Suppressor macrophage treated with lipopolysaccharide for 1 hour (primary cell): ENCODE measurements at regions not wholly inside any gene's neighbourhood (a gene's known extent, or its start where the extent isn't known, plus 50 kb on each side); places are given as distances from the start of the nearest gene placed in this dataset.

Source experiments
- DNase-seq, 3 donors: peaks; one replicate each; pipeline ENCODE4 v3.0.0-alpha.2; 2020 to 2022

DNA sequence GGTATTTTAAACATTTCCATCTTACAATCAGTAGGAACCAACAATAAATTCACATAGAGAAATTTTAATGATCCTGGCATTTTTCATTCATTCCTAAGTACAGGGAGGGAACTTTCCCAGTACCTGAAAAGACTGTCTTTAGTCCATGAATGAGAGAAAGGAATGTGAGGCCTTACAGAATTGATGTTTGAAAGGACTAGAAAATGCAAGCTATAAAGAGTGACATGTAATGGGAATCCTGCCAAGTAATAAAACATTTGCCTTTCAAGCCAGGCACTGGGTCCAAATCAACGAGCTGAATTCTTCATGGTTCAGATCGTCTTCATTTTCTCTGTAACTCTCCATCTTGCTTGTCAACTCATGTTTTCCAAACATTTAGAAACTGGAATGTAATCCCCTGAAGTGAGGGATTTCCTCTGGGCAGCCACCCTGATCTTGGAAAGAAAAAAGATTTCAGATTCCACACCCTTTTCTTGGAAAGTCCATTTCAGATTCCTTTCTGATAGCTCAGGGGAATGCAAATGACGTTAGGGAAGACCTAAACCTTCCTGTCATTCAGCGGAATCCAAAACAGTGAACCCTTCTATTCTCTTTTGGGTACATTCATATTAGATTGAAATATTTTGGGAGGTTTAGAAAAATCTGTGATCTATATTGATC, 315.8 kb downstream of the SH3GL2 start:
- DNase-seq = no peak

DNA sequence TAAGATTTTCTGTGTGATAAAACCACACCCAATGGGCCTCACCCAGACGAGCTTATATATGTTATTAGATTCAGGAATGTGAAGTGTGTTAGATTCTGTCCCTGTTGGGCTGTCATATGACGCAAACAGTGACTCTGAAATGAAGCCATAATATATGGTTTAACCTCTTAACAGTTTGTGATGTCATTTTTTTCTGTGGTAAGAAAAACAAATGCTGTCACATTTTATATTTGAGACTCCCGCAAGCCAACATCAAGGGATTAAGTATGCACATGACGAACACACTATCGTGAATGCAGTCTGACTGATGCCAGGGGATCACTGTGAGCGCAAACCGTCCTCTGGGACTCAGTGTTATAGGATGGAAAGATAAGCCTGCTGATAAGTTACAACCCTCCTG, 321.7 kb downstream of the SH3GL2 start:
- DNase-seq = no peak

DNA sequence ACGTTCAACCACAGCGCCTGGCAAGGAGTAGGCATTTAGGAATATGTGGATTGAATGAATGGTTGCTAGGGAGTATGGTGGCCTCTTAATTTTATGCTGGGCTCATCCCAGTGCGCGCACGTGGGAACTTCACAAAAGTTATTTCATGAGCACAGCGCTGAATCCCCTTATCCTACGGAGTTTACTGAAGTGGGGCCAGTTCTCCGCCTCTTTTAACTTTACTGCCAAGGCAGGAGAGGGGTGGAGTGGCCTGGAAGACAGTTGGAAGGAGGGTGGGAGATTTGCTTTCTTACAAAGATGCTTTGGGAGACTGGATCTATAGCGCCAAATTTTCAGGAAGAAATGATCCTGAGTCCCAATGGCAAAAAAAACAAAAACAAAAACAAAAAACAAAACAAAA, 326.5 kb downstream of the SH3GL2 start:
- no peak for DNase-seq

DNA sequence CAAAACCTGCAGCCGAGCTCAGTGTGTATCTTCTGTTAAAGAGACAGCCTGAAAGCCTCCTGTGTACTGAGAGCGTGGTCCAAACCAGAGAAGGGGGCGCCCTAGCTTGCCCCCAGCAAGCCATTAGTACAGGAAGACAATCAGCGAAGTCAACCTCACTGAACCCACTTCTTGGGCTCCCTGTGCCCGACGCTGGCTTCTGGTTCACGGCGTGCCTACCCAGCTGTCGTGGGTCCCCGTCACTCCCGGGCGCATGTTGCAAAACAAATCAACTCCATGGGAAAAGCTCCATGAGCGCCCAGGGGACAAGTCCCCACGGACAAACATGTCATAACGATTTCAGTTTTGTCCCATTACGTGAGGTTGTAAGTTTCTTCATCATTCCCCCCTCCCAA, 326.9 kb downstream of the SH3GL2 start:
- no peak for DNase-seq

DNA sequence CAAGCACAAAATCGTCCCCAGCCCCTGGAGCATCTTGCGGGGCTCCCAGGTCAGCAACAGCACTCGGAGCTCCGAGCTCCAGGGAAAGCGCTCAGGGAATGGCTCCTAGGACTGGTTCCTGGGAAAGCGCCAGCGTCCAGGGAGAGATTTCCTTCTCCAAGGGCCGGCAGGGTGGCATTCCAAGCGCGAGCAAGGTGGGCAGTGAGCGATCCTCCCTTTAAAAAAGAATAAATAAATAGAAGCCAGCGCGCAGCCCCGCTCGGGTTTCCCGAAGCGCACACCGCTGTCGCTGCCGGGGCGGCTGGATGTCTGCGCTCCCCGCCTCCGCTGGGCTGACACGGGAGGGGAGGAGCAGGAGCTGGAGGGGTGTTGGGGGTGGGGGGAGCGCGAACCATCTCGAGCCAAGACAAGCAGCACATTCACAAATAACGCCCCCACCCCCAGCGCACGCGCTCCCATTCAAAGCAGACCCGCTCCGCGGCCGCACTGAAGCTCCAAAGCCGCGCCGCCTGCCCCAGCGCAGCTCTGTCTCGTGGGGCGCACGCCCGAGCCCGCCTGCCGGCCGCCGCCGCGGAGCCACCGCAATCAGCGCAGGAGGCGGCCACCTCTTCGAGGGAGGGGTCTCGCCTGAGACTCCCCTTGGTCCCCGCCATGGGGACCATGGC, 327.4 kb downstream of the SH3GL2 start:
- no peak for DNase-seq

DNA sequence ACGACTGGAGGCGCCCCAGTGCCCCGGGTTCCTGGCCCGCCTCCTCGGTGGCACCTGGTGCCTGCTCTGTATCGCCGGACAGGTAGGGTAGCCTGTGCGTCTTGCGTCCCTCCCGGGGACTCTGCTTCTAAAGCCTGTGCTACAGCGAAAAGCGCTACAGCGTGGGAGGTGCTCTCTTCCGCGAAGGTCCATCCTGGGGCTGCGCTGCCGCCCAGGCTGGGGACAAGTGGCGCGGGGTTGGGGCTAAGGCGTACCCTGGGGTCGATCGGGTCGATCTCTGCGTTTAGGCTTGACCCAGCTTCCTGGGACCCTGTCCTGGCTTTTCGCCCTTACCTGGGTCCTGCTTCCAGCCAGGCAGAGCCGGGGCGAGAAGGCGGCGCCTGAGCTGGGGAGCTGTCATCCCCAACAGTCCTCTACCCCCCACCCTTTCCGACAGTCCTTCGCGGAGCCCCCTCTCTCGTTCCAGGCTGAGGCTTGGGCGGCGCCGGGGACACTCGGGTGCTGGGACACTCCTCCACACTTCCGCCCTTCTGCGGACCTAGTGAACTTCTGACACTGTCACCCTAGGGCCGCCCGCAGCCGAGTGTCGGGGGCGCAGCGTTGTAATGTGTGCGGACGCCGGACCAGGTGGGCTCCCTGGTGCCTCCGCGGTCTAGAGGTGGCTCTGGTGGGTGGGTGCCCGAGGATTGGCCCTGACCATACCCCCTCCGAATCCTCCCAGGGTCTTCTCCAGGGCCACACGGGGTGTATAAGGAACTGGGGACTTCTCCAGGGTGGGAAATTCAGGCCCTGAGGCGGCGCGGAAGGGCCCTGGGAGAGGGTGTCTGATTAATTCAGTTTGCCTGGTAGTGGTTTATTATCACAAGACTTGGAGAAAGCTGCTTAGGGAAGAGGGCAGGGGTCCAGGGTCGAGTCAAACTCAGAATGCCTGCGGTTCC, 328.2 kb downstream of the SH3GL2 start:
- no peak for DNase-seq

DNA sequence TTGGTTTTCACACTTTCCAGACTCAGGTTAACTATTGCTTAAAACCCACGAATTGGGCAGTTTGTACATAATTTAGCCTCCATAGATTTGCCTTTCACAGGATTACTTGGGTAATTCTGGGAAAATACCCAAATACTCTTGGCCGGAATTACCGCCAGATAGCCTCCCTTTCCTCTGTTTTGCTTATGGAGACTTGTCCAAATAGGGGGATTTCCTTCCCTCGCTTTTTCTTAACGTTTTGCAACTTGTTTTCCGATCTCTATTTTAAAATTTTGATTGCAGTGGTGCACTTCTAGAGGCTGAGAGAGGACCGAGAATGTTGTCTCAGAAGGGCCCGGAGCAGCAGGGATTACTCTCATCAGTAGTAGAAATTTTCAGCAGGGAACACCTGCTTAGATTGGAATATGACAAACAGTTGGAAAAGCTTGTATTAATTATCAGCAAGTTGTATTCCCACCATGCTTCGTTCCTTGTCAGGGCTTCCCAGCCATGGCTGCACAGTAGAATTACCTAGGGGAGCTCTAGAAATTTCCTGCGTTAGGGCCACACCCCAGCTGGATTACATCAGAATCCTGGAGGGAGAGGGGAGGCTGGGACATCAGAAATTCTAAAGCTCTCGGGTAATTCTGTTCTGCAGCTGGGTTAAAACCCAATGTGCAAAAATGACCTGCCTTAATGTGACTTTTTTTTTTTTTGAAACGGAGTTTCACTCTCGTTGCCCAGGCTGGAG, 329.1 kb downstream of the SH3GL2 start:
- DNase-seq = no peak

DNA sequence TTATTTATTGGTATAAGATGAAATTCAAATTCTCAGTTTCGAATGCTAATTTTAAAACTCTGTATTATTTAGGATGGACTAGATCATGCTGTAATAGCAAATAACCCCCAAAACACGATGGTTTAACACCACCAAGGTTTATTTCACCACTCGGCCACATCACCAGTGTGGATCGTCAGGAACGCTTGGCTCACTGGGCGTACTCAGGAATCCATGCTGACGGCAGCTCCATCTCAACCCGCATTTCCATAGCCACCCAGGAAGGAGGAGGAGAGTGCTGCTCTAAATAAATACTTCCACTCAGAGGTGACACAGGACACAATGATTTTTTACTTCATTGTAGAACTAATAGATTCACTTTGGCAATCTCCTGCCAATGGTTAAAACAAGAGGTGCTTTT, 347.4 kb downstream of the SH3GL2 start:
- no peak for DNase-seq

DNA sequence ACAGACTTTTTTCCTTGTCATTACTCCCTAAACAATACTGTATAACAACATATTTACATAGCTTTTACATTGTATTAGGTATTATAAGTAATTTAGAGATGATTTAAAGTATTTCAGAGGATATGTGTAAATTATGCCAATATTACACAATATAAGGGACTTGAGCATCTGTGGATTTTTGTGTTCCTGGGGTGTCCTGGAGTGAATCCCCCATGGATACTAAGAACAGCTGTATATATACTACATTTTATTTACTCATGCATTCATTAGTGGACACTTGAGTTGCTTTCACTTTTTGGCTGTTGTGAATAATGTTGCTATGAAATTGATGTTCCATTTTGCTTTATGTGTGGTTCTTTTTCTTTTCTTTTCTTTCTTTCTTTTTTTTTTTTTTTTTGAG, 348.8 kb downstream of the SH3GL2 start:
- DNase-seq = no peak

DNA sequence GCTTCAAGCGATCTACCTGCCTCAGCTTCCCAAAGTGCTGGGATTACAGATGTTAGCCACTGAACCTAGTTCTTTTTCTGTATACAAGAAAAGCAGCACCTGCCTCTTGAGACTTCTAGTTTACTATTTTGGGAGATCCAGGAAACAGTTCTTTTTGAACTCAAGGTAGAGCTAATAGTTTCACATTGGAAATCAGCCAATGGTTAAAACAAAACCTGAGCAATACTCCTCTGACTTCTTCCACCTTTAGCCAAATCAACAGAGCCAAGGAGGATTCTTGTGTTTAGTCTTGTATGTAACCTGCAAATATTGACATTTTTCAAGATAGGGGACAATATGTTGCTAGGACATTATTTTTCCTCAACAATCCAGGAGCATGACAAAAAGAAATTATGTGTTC, 349.4 kb downstream of the SH3GL2 start:
- DNase-seq = no peak

DNA sequence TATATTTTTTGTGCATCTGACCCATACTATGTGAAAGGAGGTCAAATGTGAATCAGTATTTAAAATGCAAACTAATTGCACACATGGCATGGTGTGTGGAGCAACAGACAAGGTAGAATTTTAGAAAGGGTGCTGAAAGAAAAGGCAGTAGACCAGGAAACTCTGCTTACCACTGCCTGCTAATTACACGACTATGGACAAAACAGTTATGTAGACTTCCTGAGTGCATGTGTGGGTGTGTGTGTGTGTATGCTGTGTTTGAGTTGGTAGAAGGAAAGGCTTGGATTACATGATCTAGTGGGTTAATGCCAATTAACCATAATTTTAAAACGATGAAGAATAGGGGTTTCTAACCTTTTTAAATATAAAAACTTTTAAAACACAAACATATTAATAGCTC, 349.9 kb downstream of the SH3GL2 start:
- no peak for DNase-seq

DNA sequence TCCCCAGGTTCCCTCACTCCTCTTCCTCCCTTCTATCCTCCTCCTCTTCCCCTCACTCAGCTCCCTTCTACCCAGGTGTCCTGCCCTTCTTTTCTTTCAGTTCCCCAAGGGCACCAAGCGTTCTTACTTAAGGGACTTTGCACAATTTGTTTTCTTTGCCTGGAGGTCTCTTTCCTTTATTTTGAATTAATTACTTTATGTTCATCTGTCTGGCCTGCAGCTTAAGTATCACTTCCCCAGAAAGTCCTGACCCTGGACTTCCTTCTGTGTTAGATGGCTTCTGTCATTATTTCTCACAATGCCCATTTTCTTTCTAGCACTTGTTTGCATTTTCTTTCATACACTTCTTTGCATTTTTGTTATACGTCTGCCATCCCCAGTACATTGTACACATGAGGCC, 350.6 kb downstream of the SH3GL2 start:
- no peak for DNase-seq

DNA sequence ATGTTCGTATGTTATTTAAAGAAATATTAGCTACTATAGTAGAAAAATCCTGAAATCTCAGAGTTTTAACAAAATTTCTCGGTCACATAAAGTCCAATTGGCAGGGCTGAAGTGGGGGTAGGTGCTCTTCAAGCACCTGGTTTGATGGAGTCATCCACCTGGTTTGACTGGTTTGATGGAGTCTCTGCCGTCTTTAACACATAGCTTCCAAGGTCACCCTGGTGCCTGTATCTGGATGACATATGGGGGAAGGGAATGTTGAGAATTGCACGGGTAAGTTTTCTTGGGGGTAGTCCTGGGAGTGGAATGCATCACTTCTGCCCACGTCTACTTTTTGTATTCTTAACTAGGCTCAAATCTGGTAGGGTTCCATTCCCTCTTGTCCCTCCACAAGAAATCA, 351.2 kb downstream of the SH3GL2 start:
- no peak for DNase-seq

DNA sequence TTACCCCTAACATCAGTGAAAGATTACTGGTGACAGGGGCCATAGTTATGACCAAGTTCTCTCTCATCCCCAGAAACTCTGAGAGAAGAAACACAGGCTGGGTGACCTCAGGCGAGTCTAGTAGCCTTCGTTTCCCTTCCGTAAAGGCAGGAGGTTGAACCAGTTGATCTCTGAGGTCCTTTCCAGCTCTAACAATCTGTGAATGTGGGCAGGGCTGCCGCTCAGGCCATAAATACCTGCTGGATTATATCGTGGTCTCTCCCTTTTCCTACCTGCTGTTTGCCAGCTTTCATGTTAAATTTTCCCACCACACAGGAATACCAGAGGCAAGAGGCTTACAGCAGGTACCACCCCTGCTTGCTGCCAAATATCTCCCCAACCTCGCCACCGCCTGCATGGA, 357.5 kb downstream of the SH3GL2 start:
- no peak for DNase-seq

DNA sequence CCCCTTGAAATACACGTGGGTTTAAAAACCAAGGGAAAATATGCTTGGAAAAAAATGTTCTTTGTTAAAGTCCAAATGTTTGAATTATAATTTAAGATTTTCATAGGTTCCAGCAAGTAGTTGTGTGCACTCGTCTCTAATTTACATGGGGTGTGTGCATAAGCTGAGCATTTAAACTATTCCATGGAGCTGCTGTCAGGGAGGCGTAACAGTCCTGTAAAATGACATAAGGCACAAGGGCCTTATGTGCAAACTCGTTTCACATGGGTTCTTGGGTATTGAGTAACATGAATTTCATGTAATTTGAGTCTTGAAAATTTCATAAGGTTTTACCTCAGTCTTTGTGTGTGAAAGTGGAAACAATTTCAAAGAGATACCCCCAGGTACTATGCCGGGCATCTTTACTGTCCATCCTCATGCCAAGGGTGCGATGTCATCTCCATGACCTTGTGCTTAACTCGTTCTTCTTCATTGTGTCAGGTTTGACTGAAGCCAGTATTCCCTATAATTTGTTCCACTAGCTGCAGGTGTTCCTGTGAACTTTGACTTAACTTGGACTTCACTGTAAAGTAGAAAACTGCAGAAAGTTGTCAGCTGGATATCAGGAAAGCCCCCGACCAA, 359.3 kb downstream of the SH3GL2 start:
- DNase-seq = no peak

DNA sequence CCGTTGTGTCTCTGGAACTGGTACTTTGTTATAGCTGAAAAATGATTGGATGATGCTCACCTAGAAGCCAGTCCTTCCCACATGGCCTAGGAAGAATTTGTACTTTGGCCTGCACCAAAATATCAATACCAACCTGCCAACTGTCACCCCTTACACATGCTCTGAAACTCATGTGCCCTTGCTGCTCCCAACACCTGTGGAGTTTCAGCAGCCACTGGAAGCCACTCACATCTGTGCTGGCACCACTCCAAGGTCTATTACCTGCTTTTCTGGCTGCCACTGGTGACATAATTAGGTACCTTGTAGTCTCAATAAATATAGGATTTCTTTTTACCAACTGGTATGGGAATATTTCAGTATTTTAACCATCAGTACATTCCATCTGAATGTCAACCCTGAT, 363.6 kb downstream of the SH3GL2 start:
- no peak for DNase-seq

DNA sequence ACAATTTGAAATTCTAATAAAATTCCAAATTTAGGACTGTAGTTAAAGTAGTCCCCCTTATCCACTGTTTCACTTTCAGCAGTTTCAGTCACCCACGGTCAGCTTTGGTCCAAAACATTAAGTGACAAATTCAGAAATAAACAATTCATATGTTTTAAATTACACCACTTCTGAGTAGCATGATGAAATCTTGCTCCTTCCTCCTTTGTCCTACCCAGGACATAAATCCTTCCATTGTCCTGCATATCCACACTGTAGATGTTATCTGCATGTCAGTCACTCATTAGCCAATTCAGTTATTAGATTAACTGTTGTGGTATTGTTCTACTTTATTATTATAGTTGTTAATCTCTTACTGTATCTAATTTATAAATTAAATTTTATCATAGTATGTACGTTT, 376.5 kb downstream of the SH3GL2 start:
- DNase-seq = no peak

DNA sequence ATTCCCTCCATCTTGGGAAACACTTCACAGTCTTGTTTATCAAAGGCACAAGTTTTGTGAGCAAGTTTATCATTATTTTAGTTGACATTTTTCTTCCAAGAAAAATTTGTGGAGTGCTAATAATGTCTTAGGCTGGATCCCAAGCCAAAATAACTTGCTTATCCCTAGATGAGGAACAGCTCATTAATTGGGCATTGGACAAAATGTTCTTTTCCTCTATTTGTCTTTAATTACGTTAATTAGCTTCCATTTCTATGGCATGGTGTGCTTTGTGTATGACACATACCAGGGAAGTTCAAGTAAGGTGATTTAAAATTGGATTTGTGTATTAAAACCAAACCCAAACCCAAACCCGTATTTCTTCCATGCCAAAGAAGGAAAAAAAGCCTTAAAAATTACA, 379.5 kb downstream of the SH3GL2 start:
- DNase-seq = no peak

DNA sequence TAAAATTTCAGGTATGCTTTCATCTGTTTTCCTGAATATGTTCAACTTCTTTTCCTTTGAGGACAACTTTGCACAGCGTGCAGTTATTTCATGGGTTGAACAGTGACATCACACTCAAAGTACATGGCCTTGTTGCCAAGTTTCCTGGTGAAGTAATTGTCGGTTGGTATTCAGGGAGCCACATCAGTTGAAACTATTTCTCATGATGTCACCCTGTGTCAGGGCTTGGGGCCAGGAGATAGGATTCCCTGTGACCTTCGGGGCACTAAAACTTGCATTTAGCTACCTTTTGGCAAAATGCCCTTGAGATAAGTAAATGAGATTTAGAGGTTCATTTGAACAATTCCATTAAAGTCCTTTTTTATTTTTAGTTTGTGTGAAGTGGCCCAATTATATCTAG, 383.9 kb downstream of the SH3GL2 start:
- DNase-seq = no peak

DNA sequence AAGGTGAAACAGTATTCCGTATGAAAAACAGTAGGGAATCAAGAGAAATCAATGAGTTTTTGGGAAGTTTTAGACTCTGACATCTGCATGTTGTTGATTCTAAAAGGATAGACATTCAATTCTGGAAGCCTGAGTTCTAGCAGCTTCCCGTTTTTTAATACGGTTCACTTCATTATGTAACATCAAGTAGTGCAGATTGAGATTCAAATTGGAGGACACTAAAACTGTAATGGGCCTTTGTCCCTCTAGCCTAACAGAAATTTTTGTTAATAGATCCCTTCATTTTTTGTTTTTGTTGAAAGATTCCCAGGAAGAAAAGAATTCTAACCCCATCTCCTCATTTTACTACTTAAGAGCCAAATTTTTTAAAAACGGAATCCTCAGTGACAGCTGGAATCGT, 384.6 kb downstream of the SH3GL2 start:
- no peak for DNase-seq

DNA sequence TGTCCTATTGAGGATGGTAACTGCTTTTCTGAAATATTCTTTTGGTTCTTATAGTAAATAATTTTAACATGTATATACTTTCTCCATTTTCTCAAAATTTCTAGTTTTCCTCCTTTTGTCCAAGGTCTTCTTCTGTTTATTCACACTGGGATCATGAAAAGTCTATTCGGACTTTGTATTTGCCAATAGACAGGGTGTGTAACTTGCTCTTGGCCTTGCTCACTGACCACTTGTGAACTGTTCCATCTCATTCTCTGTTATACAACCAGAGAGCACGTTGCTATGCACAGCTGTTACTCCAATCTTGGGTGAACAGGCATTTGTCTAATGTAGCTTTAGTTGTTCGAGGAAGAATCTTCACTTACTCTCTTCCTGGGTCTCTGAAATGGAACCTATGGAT, 388.9 kb downstream of the SH3GL2 start:
- no peak for DNase-seq

DNA sequence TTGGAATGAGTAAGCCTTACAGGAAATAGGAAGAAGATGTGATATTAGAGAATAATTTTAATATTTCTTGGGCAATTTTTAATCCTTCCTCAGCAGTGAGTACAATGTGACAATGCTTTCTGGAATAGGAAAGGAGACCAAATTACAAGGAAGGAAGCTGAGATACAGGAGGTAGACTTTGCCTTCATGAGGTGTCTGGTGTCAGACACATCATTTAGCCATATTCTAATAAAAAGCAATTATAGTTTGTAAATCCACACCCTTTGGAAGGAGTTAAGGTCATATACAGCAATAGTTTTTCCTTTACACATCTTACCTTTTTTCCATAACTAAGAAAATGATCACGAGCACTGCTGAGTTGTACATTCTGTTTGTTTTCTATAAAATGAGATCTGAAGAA, 390.4 kb downstream of the SH3GL2 start:
- no peak for DNase-seq

DNA sequence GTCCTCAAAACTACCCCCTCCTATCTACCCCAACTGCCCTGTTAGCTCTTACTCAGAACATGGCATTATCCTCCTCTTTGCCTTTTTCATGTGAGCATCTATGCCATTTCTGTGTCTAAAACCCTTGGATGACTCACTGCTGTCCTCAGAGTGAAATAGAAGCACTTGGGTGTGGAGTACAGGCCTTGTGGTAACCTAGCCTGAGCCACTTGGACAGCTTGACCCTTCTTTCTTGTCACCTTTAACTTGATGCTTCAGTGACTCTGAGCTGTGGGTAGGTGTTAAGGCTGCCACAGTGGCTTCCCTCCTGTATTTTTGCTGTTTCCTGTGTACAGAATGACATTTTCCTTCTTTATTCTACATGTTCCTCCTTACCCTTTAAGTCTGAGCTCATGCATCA, 391.4 kb downstream of the SH3GL2 start:
- DNase-seq = no peak
